Thoracic aorta (tissue), 2 donors: ENCODE measurements at regions not wholly inside any gene's neighbourhood (a gene's known extent, or its start where the extent isn't known, plus 50 kb on each side); places are given as distances from the start of the nearest gene placed in this dataset.
"Not testable (repeated sequence)": the region's sequence is repeated elsewhere in the genome, so short reads cannot be mapped to it uniquely, and the experiment has no call there.

Experiments used
- ATAC-seq: fragments of 150-250 bp; one replicate; pipeline ENCODE4 v1.8.0; 2017; ENCODE audit warnings: low read depth; ENCODE audit not compliant: insufficient number of reproducible peaks, low FRiP score
- DNase-seq: peaks from one replicate; pipeline ENCODE4 v3.0.0-alpha.2; 2020; ENCODE audit warnings: low spot score
- H3K27ac ChIP-seq, 2 donors: fragments of 200-600 bp; sonication (generic); 1 replicate in 1 of 2; 2 replicates in 1 of 2; pipeline ENCODE4 v1.5.1; 2016; ENCODE audit warnings: mild to moderate bottlenecking in 2 of 2, moderate library complexity in 2 of 2
- H3K27me3 ChIP-seq: fragments of 200-600 bp; sonication (generic); replicated peaks from 2 replicates; pipeline ENCODE4 v1.6.0; 2016; ENCODE audit warnings: mild to moderate bottlenecking; ENCODE audit not compliant: insufficient read depth
- H3K36me3 ChIP-seq: fragments of 200-600 bp; sonication (generic); one replicate; pipeline ENCODE4 v1.5.1; 2016
- H3K4me1 ChIP-seq, 2 donors: fragments of 200-600 bp; sonication (generic); 1 replicate in 1 of 2; 2 replicates in 1 of 2; pipeline versions ENCODE4 v1.5.1 to v1.6.0; 2016; ENCODE audit warnings: low read depth in 2 of 2, mild to moderate bottlenecking in 1 of 2; ENCODE audit not compliant: control insufficient read depth in 1 of 2
- H3K4me3 ChIP-seq: fragments of 200-600 bp; sonication (generic); 2 replicates; pipeline ENCODE4 v1.5.1; 2016; ENCODE audit warnings: mild to moderate bottlenecking
- H3K9me3 ChIP-seq: fragments of 200-600 bp; sonication (generic); 2 replicates; pipeline ENCODE4 v1.5.1; 2016
- CTCF ChIP-seq: fragments of 200-600 bp; sonication (generic); IDR thresholded peaks from one replicate; pipeline ENCODE4 v1.5.1; 2019; ENCODE audit warnings: antibody characterized with exemption

GRCh38 chr9:65437724-65438123 is 152.7 kb upstream of the FOXD4L5 start:
- Histone ChIP-seq H3K27me3 (no peaks in the 10 kb centered on the region), H3K4me1 (no peaks in the 10 kb centered on the region), H3K27ac (no peak overlapping the region), H3K36me3 (no peaks in the 10 kb centered on the region), H3K4me3 (no peak overlapping the region), H3K9me3 (no peaks in the 10 kb centered on the region)
- no peak for TF ChIP-seq CTCF
- ATAC-seq (no peak), DNase-seq (no peak)

- TF ChIP-seq CTCF: no peak
- Histone ChIP-seq H3K36me3 (no peaks in the 10 kb centered on the region), H3K4me3 (no peak overlapping the region), H3K27me3 (no peaks in the 10 kb centered on the region), H3K9me3 (no peaks in the 10 kb centered on the region), H3K27ac (no peak overlapping the region), H3K4me1 (no peaks in the 10 kb centered on the region)
- DNase-seq: no peak
- ATAC-seq: no peak
Measured at GRCh38 chr9:65435464-65435863, 150.5 kb upstream of the FOXD4L5 start.

- no peak overlapping the region for H3K27ac ChIP-seq
- H3K27me3 ChIP-seq: no peaks in the 10 kb centered on the region
- H3K36me3 ChIP-seq: no peaks in the 10 kb centered on the region
- ATAC-seq: no peak
- no peak for TF ChIP-seq CTCF
- no peaks in the 10 kb centered on the region for H3K9me3 ChIP-seq
- DNase-seq: no peak
- no peaks in the 10 kb centered on the region for H3K4me1 ChIP-seq
- H3K4me3 ChIP-seq: no peak overlapping the region
Measured at GRCh38 chr9:65432722-65433323, 147.8 kb upstream of the FOXD4L5 start.

DNA sequence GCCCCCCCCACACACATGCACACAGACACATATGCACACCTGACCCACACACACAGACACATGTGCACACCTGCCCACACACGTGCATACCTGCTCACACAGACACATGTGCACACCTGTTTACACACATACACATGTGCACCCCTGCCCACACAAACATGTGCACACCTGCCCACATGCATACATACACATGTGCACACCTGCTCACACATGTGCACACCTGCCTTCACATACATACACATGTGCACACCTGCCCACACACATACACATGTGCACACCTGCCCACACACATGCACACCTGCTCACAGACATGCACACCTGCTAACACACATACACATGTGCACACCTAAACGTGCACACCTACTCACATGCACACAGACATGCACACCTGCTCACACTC is 147.0 kb upstream of the FOXD4L5 start:
- DNase-seq: no peak
- ATAC-seq: no peak
- no peak overlapping the region for H3K4me3 ChIP-seq

GRCh38 chr9:65430221-65430620 is 145.2 kb upstream of the FOXD4L5 start:
- Histone ChIP-seq H3K27ac (no peak overlapping the region), H3K27me3 (no peaks in the 10 kb centered on the region), H3K36me3 (no peaks in the 10 kb centered on the region), H3K4me3 (no peak overlapping the region), H3K4me1 (no peaks in the 10 kb centered on the region), H3K9me3 (no peaks in the 10 kb centered on the region)
- no peak for ATAC-seq
- TF ChIP-seq CTCF: no peak
- no peak for DNase-seq

More for the DNA sequence above, 147.0 kb upstream of the FOXD4L5 start:
- Histone ChIP-seq H3K9me3 (no peaks in the 10 kb centered on the region), H3K36me3 (no peaks in the 10 kb centered on the region), H3K27me3 (no peaks in the 10 kb centered on the region), H3K4me1 (no peaks in the 10 kb centered on the region), H3K27ac (no peak overlapping the region)
- TF ChIP-seq CTCF: no peak

- not testable (repeated sequence) for H3K4me1 ChIP-seq, H3K27me3 ChIP-seq, H3K36me3 ChIP-seq, ATAC-seq, H3K9me3 ChIP-seq, DNase-seq, H3K4me3 ChIP-seq, H3K27ac ChIP-seq
Measured at GRCh38 chr9:65427361-65427760, 142.4 kb upstream of the FOXD4L5 start.

DNA sequence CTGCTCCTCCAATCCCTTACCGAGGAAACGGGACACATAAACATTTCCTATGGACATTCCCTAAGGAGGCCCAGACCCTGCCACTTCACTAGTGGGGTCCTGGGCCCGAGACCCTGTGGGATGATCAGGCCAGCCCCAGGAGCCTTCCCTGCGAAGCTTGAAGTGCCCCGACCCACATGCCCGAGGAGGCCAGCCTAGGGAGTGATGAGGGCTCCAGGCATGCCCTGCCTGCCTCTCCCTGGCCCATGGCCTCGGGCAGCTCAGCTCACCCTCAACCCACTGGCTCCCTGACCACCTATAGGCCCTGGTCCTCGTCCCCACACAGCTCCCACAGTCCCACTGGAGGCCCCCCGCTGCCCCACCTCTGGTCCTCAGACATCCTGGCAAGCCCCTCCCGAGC is 141.8 kb upstream of the FOXD4L5 start:
- not testable (repeated sequence) for H3K4me3 ChIP-seq, H3K9me3 ChIP-seq, H3K4me1 ChIP-seq, DNase-seq, H3K27ac ChIP-seq, H3K27me3 ChIP-seq, ATAC-seq, H3K36me3 ChIP-seq
